C4-2B (cell line): ENCODE measurements at regions not wholly inside any gene's neighbourhood (a gene's known extent, or its start where the extent isn't known, plus 50 kb on each side); places are given as distances from the start of the nearest gene placed in this dataset.

Experiments
- CTCF ChIP-seq: fragments of 450-650 bp; conservative IDR thresholded peaks from 2 replicates; pipeline ENCODE4 v1.5.1; 2017; ENCODE audit warnings: mild to moderate bottlenecking
- ZFX ChIP-seq: fragments of 450-650 bp; IDR thresholded peaks from 2 replicates; pipeline ENCODE4 v1.6.1; 2017

DNA sequence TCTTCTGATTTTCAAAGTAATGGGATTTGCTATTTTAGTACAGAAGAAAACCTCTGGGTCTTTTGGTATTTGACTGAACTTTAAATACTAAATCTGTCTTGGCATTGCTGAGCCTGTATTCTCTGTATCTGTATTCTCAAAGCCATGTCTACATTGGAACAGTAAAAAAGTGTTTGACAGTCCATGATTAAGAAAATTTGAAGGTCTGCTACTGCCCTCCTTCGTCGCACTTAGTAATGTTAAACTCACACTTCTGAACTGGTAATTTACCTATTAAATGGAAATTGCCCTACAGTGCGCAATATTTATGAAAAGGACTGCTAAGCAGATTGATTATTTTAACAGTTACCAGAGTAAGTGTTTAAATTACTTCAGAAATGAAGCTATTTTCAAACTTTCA lies 165.7 kb upstream of the SMC2 start:
- peak; percentile 17 for TF ChIP-seq CTCF
- TF ChIP-seq ZFX, result no peak
